HepG2 (cell line): ENCODE measurements at regions not wholly inside any gene's neighbourhood (a gene's known extent, or its start where the extent isn't known, plus 50 kb on each side); places are given as distances from the start of the nearest gene placed in this dataset.

Experiments used
- CREB1 ChIP-seq, 2 experiments: fragments of 450-650 bp in 1 of 2; IDR thresholded peaks; 2 replicates each; pipeline ENCODE4 v1.6.1; 2016 to 2017; ENCODE audit warnings: control low read depth in 1 of 2, mild to moderate bottlenecking in 1 of 2, missing compliant biosample characterization in 1 of 2, missing genetic modification characterization in 1 of 2
- CREM ChIP-seq, 2 experiments: sonication (generic) in 1 of 2; formaldehyde crosslinking in 1 of 2; IDR thresholded peaks; 2 replicates each; pipeline versions ENCODE4 v1.4.0 to v1.6.1; 2016 to 2020; ENCODE audit warnings: antibody characterized with exemption in 1 of 2, mild to moderate bottlenecking in 1 of 2, missing genetic modification reagents in 1 of 2
- NFE2L2 ChIP-seq: fragments of 150-350 bp; IDR thresholded peaks from 2 replicates; pipeline ENCODE4 v1.6.1; 2014; ENCODE audit warnings: low read length
- TCF7 ChIP-seq: sonication (generic); IDR thresholded peaks from 2 replicates; pipeline ENCODE4 v1.6.1; 2016; ENCODE audit warnings: antibody characterized with exemption, low read depth
- TCF7L2 ChIP-seq: IDR thresholded peaks from 2 replicates; pipeline ENCODE4 v1.6.1; 2011; ENCODE audit warnings: mild to moderate bottlenecking, low read depth, low read length, moderate library complexity
- YY1 ChIP-seq: IDR thresholded peaks from 2 replicates; pipeline ENCODE4 v1.6.1; 2011; ENCODE audit warnings: low read length, low read depth, moderate library complexity, mild to moderate bottlenecking; ENCODE audit not compliant: insufficient read depth, insufficient replicate concordance
- ZNF367 ChIP-seq: sonication (generic); formaldehyde crosslinking; IDR thresholded peaks from 2 replicates; pipeline ENCODE4 v1.4.0; 2020; ENCODE audit warnings: missing genetic modification reagents, borderline replicate concordance
- ZNF562 ChIP-seq: sonication (generic); formaldehyde crosslinking; IDR thresholded peaks from 2 replicates; pipeline ENCODE4 v1.8.0; 2022; ENCODE audit warnings: missing genetic modification reagents, borderline replicate concordance
- TF ChIP-seq, protein P1 (sequence below): IDR thresholded peaks from 2 replicates; pipeline ENCODE4 v1.6.1; 2016; ENCODE audit warnings: low read depth, borderline replicate concordance

DNA sequence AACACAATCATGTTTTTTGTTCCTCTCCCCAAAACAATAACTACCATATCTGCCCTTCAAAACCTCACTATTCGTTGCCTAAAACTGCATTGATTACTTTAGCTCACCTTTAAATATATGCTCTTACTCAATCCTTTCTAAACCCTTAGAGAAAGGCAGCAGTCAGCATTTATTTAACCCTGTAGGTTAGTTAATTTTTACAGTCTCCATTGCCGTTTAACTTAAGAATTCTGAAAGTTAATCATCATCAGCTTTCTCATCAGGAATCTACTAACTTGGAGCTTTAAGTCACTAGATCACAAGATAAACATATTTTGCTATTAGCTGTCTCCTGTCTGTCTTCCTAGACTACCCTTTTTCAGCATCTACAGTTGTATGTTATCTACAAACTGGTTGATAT is 991.9 kb downstream of the EPHA7 start:
- TF ChIP-seq ZNF367 (CRISPR knock-in tag): no peak
- TF ChIP-seq CREM (IDR thresholded peaks at IDR 0.05): no peak
- no peak for TF ChIP-seq CREM (CRISPR knock-in tag; IDR thresholded peaks at IDR 0.05)
- no peak for TF ChIP-seq YY1
- TF ChIP-seq CREB1 (IDR thresholded peaks at IDR 0.05): no peak
- no peak for TF ChIP-seq CREB1 (CRISPR knock-in tag; IDR thresholded peaks at IDR 0.05)
- TF ChIP-seq TCF7L2: no peak
- TF ChIP-seq ZNF562 (CRISPR knock-in tag): no peak
- no peak for TF ChIP-seq NFE2L2
- TF ChIP-seq TCF7: no peak
- TF ChIP-seq, protein P1, sequence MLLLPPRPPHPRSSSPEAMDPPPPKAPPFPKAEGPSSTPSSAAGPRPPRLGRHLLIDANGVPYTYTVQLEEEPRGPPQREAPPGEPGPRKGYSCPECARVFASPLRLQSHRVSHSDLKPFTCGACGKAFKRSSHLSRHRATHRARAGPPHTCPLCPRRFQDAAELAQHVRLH (CRISPR knock-in tag): no peak
